Dermis microvascular lymphatic vessel endothelial cell (primary cell): ENCODE measurements at regions not wholly inside any gene's neighbourhood (a gene's known extent, or its start where the extent isn't known, plus 50 kb on each side); places are given as distances from the start of the nearest gene placed in this dataset.

Experiments used
- DNase-seq, 2 donors: peaks; one replicate each; pipeline versions ENCODE4 v3.0.0 to v3.0.0-alpha.2; 2010; ENCODE audit warnings: low read depth in 2 of 2

- no peak for DNase-seq
Observed at GRCh38 chr12:102539651-102540553, 59.5 kb upstream of the IGF1 start.

DNA sequence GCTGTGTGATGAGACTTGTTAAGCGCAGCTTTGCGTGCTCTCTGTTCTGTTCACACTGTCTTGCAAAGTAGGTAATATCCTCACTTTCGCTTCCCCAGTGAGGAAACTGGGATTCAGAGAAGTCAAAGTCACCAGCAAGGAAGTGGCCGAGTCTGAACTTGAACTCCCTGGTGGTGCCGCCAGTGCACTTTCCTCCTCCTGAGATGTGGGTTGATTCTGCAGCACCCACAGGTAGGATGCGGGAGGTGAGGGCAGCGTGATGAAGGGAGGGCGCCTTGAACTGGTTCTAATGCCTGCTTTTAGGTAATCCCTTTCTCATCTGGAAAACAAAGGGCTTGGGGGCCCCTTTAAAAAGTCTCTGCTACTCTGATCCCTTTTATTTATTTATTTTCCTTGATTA lies 54.9 kb upstream of the IGF1 start:
- no peak for DNase-seq

- DNase-seq: no peak
Observed at GRCh38 chr12:102534899-102535298, 54.5 kb upstream of the IGF1 start.

DNA sequence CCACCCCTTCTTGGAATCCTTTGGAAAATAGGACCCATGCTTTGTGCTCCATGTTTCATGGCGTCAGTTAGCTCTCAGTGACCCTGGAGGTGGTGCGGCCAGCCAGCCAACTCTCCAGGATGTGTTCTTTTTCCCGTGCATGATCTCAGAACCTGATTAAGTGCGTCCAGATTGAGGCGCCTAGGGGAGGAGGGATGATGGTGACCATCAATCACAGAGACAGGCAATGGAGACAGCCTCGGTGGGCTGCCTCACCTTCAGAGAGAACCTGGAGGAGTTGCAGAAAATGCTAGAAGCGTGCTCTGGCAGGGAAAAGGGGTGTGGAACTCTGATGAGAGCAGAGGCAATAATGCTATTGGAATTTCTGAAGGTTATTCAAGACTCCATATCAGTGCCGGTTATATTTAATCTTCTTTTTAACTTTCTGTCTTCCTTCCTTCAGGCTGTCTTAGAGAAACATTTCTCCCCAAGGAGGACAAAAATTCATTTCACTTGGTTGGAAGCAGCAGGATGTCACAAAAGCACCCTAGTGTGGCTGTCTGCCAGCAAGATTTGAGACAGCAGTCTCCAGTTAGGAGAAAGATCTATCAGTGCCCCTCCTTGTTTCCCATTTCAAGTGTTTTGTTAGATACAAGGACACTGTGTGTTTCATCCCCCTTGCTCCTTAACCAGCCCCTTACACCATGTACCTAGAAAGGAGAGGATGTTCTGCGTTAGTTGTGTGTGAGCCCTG lies 53.3 kb upstream of the IGF1 start:
- DNase-seq: no peak
